HG03439 (cell line): ENCODE measurements at regions not wholly inside any gene's neighbourhood (a gene's known extent, or its start where the extent isn't known, plus 50 kb on each side); places are given as distances from the start of the nearest gene placed in this dataset.

Source experiments
- ATAC-seq: cut with Tn5 transposase; IDR thresholded peaks from one replicate; pipeline ENCODE4 v1.9.1; 2021; ENCODE audit warnings: mild to moderate bottlenecking, moderate library complexity; ENCODE audit not compliant: unreplicated experiment

- ATAC-seq: no peak
Observed at GRCh38 chr4:17339376-17339775, 172.5 kb downstream of the QDPR start.

GRCh38 chr4:17336986-17337385 lies 174.9 kb downstream of the QDPR start:
- no peak for ATAC-seq

GRCh38 chr4:17336524-17336961 lies 175.3 kb downstream of the QDPR start:
- ATAC-seq: peak; percentile 95

GRCh38 chr4:17336069-17336468 lies 175.8 kb downstream of the QDPR start:
- ATAC-seq: no peak

GRCh38 chr4:17335371-17335770 lies 176.5 kb downstream of the QDPR start:
- no peak for ATAC-seq

GRCh38 chr4:17332478-17332877 lies 179.4 kb downstream of the QDPR start:
- ATAC-seq: no peak

- ATAC-seq: no peak
Observed at GRCh38 chr4:17329046-17329445, 182.8 kb downstream of the QDPR start.

- ATAC-seq: no peak
Observed at GRCh38 chr4:17328141-17328815, 183.6 kb downstream of the QDPR start.

- no peak for ATAC-seq
Observed at GRCh38 chr4:17327591-17327990, 184.3 kb downstream of the QDPR start.

- ATAC-seq: no peak
Observed at GRCh38 chr4:17326756-17327155, 185.1 kb downstream of the QDPR start.

- ATAC-seq: no peak
Observed at GRCh38 chr4:17325098-17325497, 186.8 kb downstream of the QDPR start.

GRCh38 chr4:17324386-17324830 lies 187.5 kb downstream of the QDPR start:
- ATAC-seq: no peak

GRCh38 chr4:17323554-17324385 lies 188.1 kb downstream of the QDPR start:
- no peak for ATAC-seq

- no peak for ATAC-seq
Observed at GRCh38 chr4:17322514-17322913, 189.4 kb downstream of the QDPR start.

- ATAC-seq: no peak
Observed at GRCh38 chr4:17320046-17320445, 191.8 kb downstream of the QDPR start.

GRCh38 chr4:17317526-17317925 lies 194.4 kb downstream of the QDPR start:
- no peak for ATAC-seq

- ATAC-seq: no peak
Observed at GRCh38 chr4:17316566-17316965, 195.3 kb downstream of the QDPR start.

- ATAC-seq: no peak
Observed at GRCh38 chr4:17315459-17315858, 196.4 kb downstream of the QDPR start.

- no peak for ATAC-seq
Observed at GRCh38 chr4:17313194-17313593, 198.7 kb downstream of the QDPR start.

- peak; percentile 89 for ATAC-seq
Observed at GRCh38 chr4:17310269-17310652, 201.6 kb downstream of the QDPR start.

GRCh38 chr4:17309567-17310268 lies 202.2 kb downstream of the QDPR start:
- no peak for ATAC-seq

GRCh38 chr4:17301869-17302268 lies 210.0 kb downstream of the QDPR start:
- ATAC-seq: no peak
